ENCODE measurements at regions not wholly inside any gene's neighbourhood (a gene's known extent, or its start where the extent isn't known, plus 50 kb on each side); places are given as distances from the start of the nearest gene placed in this dataset.

GRCh38 chr20:1828786-1829131, 66.4 kb upstream of the SIRPA start:
- TF ChIP-seq EZH2 (IDR thresholded peaks at IDR 0.05; ENCODE audit: low read length) = no peak
- no peak for TF ChIP-seq CTCF (optimal IDR thresholded peaks at IDR 0.05 in 1 of 3, IDR thresholded peaks at IDR 0.05 in 1 of 3, conservative IDR thresholded peaks at IDR 0.05 in 1 of 3; ENCODE audit: extremely low read depth in 1 of 3, insufficient read depth in 2 of 3, low read length in 3 of 3)
